SIG-M5 treated with dmso at 0.1 percent for 504 hours (cell line): ENCODE measurements at regions not wholly inside any gene's neighbourhood (a gene's known extent, or its start where the extent isn't known, plus 50 kb on each side); places are given as distances from the start of the nearest gene placed in this dataset.

Source experiments
- DNase-seq: peaks from one replicate; lab custom pipeline; 2025; ENCODE audit not compliant: unreplicated experiment; lab: John Stamatoyannopoulos, UW

- DNase-seq = no peak
Measured at GRCh38 chr5:173468821-173469251, 140.6 kb upstream of the STC2 start.

GRCh38 chr5:173466227-173466626 is 138.0 kb upstream of the STC2 start:
- DNase-seq = no peak

- no peak for DNase-seq
Measured at GRCh38 chr5:173464813-173465212, 136.6 kb upstream of the STC2 start.

- DNase-seq = no peak
Measured at GRCh38 chr5:173463207-173463606, 135.0 kb upstream of the STC2 start.

GRCh38 chr5:173458828-173459609 is 130.8 kb upstream of the STC2 start:
- peak; percentile 75 for DNase-seq

GRCh38 chr5:173457482-173457881 is 129.3 kb upstream of the STC2 start:
- DNase-seq = no peak

GRCh38 chr5:173456751-173457171 is 128.5 kb upstream of the STC2 start:
- peak; percentile 90 for DNase-seq

- DNase-seq = no peak
Measured at GRCh38 chr5:173456181-173456580, 128.0 kb upstream of the STC2 start.

GRCh38 chr5:173455599-173455957 is 127.4 kb upstream of the STC2 start:
- no peak for DNase-seq

GRCh38 chr5:173454736-173455598 is 126.8 kb upstream of the STC2 start:
- DNase-seq = peak; percentile 12

GRCh38 chr5:173454361-173454735 is 126.1 kb upstream of the STC2 start:
- no peak for DNase-seq

- DNase-seq = no peak
Measured at GRCh38 chr5:173453167-173453566, 125.0 kb upstream of the STC2 start.

GRCh38 chr5:173452119-173452905 is 124.1 kb upstream of the STC2 start:
- peak; percentile 93 for DNase-seq

GRCh38 chr5:173451651-173452050 is 123.4 kb upstream of the STC2 start:
- DNase-seq = no peak

GRCh38 chr5:173451031-173451430 is 122.8 kb upstream of the STC2 start:
- DNase-seq = peak; percentile 15

- DNase-seq = no peak
Measured at GRCh38 chr5:173450188-173450587, 122.0 kb upstream of the STC2 start.

- no peak for DNase-seq
Measured at GRCh38 chr5:173448856-173449255, 120.6 kb upstream of the STC2 start.

GRCh38 chr5:173443971-173444370 is 115.8 kb upstream of the STC2 start:
- DNase-seq = no peak

- DNase-seq = no peak
Measured at GRCh38 chr5:173441053-173441628, 112.9 kb upstream of the STC2 start.

GRCh38 chr5:173438951-173439350 is 110.7 kb upstream of the STC2 start:
- DNase-seq = no peak

- no peak for DNase-seq
Measured at GRCh38 chr5:173435447-173435846, 107.2 kb upstream of the STC2 start.
